PC-9 (cell line): ENCODE measurements at regions not wholly inside any gene's neighbourhood (a gene's known extent, or its start where the extent isn't known, plus 50 kb on each side); places are given as distances from the start of the nearest gene placed in this dataset.

Source experiments
- BruUV-seq: library from RNA; stranded (reverse); fragments of 400-500 nt; replicated peaks from 2 replicates; lab custom pipeline; 2021; lab: Mats Ljungman, UMichigan
- CTCF ChIA-PET: fragments of 300-600 bp; sonication (Branson Sonifier 250); formaldehyde crosslinking; loops from one replicate; lab custom pipeline; 2022; ENCODE audit warnings: antibody characterized with exemption; lab: Charles Lee
- POLR2A ChIA-PET: fragments of 300-600 bp; sonication (Branson Sonifier 250); formaldehyde crosslinking; loops from one replicate; lab custom pipeline; 2022; ENCODE audit warnings: antibody characterized with exemption; ENCODE audit not compliant: unreplicated experiment; lab: Charles Lee
- DNase-seq, 2 experiments: peaks; one replicate each; pipeline versions ENCODE4 v3.0.0 to v3.0.0-alpha.2; 2015 to 2022; ENCODE audit warnings: mixed read lengths in 1 of 2
- H2AFZ ChIP-seq: fragments of 200-600 bp; sonication (generic); 2 replicates; pipeline ENCODE4 v1.8.1; 2017; ENCODE audit warnings: antibody characterized with exemption
- H3F3A ChIP-seq: fragments of 200-600 bp; sonication (generic); 2 replicates; pipeline ENCODE4 v1.8.1; 2017; ENCODE audit warnings: antibody characterized with exemption, mild to moderate bottlenecking, low read depth; ENCODE audit not compliant: insufficient read depth
- H3K27ac ChIP-seq: fragments of 200-600 bp; sonication (generic); 2 replicates; pipeline ENCODE4 v1.6.1; 2016; ENCODE audit warnings: mixed run types
- H3K27me3 ChIP-seq: fragments of 200-600 bp; sonication (generic); 2 replicates; pipeline ENCODE4 v1.6.1; 2016; ENCODE audit warnings: low read depth, mixed run types; ENCODE audit not compliant: insufficient read depth
- H3K36me3 ChIP-seq: fragments of 200-600 bp; sonication (generic); 2 replicates; pipeline ENCODE4 v1.6.1; 2016; ENCODE audit warnings: low read depth, mixed run types
- H3K4me1 ChIP-seq: fragments of 200-600 bp; sonication (generic); replicated peaks from 2 replicates; pipeline ENCODE4 v1.6.1; 2016; ENCODE audit warnings: mixed run types; ENCODE audit not compliant: insufficient read depth
- H3K4me2 ChIP-seq: fragments of 200-600 bp; sonication (generic); 2 replicates; pipeline ENCODE4 v1.6.1; 2017; ENCODE audit warnings: mixed run types
- H3K4me3 ChIP-seq: fragments of 200-600 bp; sonication (generic); 2 replicates; pipeline ENCODE4 v1.6.1; 2016; ENCODE audit warnings: mixed run types
- H3K79me2 ChIP-seq: fragments of 200-600 bp; sonication (generic); 2 replicates; pipeline ENCODE4 v1.6.1; 2017; ENCODE audit warnings: low read depth, mixed run types
- H3K9me2 ChIP-seq: fragments of 200-600 bp; sonication (generic); 2 replicates; pipeline ENCODE4 v1.8.1; 2017; ENCODE audit warnings: mild to moderate bottlenecking; ENCODE audit not compliant: insufficient read depth
- H3K9me3 ChIP-seq: fragments of 200-600 bp; sonication (generic); 2 replicates; pipeline ENCODE4 v1.8.1; 2016; ENCODE audit warnings: low read depth; ENCODE audit not compliant: insufficient read depth
- H4K20me1 ChIP-seq: fragments of 200-600 bp; sonication (generic); 2 replicates; pipeline ENCODE4 v1.8.1; 2017; ENCODE audit not compliant: insufficient read depth
- CTCF ChIP-seq: fragments of 200-600 bp; sonication (generic); conservative IDR thresholded peaks from 2 replicates; pipeline ENCODE4 v1.6.1; 2017; ENCODE audit warnings: mixed run types, antibody characterized with exemption, mild to moderate bottlenecking, moderate library complexity
- EZH2 ChIP-seq: fragments of 200-600 bp; sonication (generic); IDR thresholded peaks from 2 replicates; pipeline ENCODE4 v1.8.0; 2017; ENCODE audit warnings: antibody characterized with exemption, low read depth
- intact Hi-C: fragments of 100-400 bp; cut with micrococcal nuclease; formaldehyde crosslinking; loops from one replicate; pipeline ENCODE4 v1.10.0; 2022; ENCODE audit not compliant: unreplicated experiment

- Histone ChIP-seq H2AFZ (no peak overlapping the region), H3K9me3 (no peaks in the 10 kb centered on the region), H3K4me1 (no peaks in the 10 kb centered on the region), H3K79me2 (no peaks in the 10 kb centered on the region), H3K4me2 (no peak overlapping the region), H3K36me3 (no peaks in the 10 kb centered on the region), H3K27me3 (no peaks in the 10 kb centered on the region), H3K4me3 (no peak overlapping the region), H3K27ac (no peak overlapping the region), H3F3A (no peaks in the 10 kb centered on the region), H4K20me1 (no peaks in the 10 kb centered on the region), H3K9me2 (no peaks in the 10 kb centered on the region)
- DNase-seq = no peak
- intact Hi-C loops = no loop called here
- ChIA-PET CTCF (no interaction called here), POLR2A (no interaction called here)
- TF ChIP-seq CTCF = no peak
- BruUV-seq = no TSS peak
Measured at GRCh38 chr4:110886270-110886669, 263.4 kb upstream of the PITX2 start.

- Histone ChIP-seq H4K20me1 (no peaks in the 10 kb centered on the region), H3K27me3 (no peaks in the 10 kb centered on the region), H3K4me3 (no peak overlapping the region), H3K9me2 (no peaks in the 10 kb centered on the region), H3K4me1 (no peaks in the 10 kb centered on the region), H3K36me3 (no peaks in the 10 kb centered on the region), H3K27ac (no peak overlapping the region), H3K4me2 (no peak overlapping the region), H3F3A (no peaks in the 10 kb centered on the region), H3K9me3 (no peaks in the 10 kb centered on the region), H3K79me2 (no peaks in the 10 kb centered on the region), H2AFZ (no peak overlapping the region)
- ChIA-PET CTCF (no interaction called here), POLR2A (no interaction called here)
- no TSS peak for BruUV-seq
- no peak for DNase-seq
- intact Hi-C loops = no loop called here
- TF ChIP-seq EZH2 (no peak), CTCF (no peak)
Measured at GRCh38 chr4:110886856-110887255, 264.0 kb upstream of the PITX2 start.

GRCh38 chr4:110897784-110898183 lies 274.9 kb upstream of the PITX2 start:
- Histone ChIP-seq H3K9me2 (no peaks in the 10 kb centered on the region), H2AFZ (no peak overlapping the region), H3K9me3 (no peaks in the 10 kb centered on the region), H3K4me3 (no peak overlapping the region), H3K27ac (no peak overlapping the region), H4K20me1 (no peaks in the 10 kb centered on the region), H3K4me2 (no peak overlapping the region), H3K36me3 (no peaks in the 10 kb centered on the region), H3K27me3 (no peaks in the 10 kb centered on the region), H3F3A (no peaks in the 10 kb centered on the region), H3K79me2 (no peaks in the 10 kb centered on the region), H3K4me1 (no peaks in the 10 kb centered on the region)
- CTCF ChIA-PET = no interaction called here
- no peak for DNase-seq
- intact Hi-C loops = no loop called here
- TF ChIP-seq CTCF (no peak), EZH2 (no peak)
- POLR2A ChIA-PET = no interaction called here
- no TSS peak for BruUV-seq
